CD1c-positive myeloid dendritic cell (primary cell): ENCODE measurements at regions not wholly inside any gene's neighbourhood (a gene's known extent, or its start where the extent isn't known, plus 50 kb on each side); places are given as distances from the start of the nearest gene placed in this dataset.
"Not testable (repeated sequence)": the region's sequence is repeated elsewhere in the genome, so short reads cannot be mapped to it uniquely, and the experiment has no call there.

Source experiments
- DNase-seq: peaks from one replicate; pipeline ENCODE4 v3.0.0-alpha.2; 2016; ENCODE audit errors: extremely low spot score

- no peak for DNase-seq
Measured at GRCh38 chr3:134704133-134704532, 53.3 kb upstream of the KY start.

GRCh38 chr3:134704556-134704955 is 53.7 kb upstream of the KY start:
- no peak for DNase-seq

GRCh38 chr3:134707908-134708597 is 57.2 kb upstream of the KY start:
- DNase-seq, result no peak

GRCh38 chr3:134708671-134709070 is 57.8 kb upstream of the KY start:
- no peak for DNase-seq

- no peak for DNase-seq
Measured at GRCh38 chr3:134709076-134709475, 58.3 kb upstream of the KY start.

- DNase-seq, result no peak
Measured at GRCh38 chr3:134709561-134710312, 58.9 kb upstream of the KY start.

GRCh38 chr3:134710313-134710680 is 59.5 kb upstream of the KY start:
- DNase-seq, result no peak

- no peak for DNase-seq
Measured at GRCh38 chr3:134711284-134711683, 60.5 kb upstream of the KY start.

- DNase-seq, result no peak
Measured at GRCh38 chr3:134713671-134714070, 62.8 kb upstream of the KY start.

- no peak for DNase-seq
Measured at GRCh38 chr3:134718726-134719125, 67.9 kb upstream of the KY start.

GRCh38 chr3:134721214-134721613 is 70.4 kb upstream of the KY start:
- DNase-seq, result peak; percentile 17

GRCh38 chr3:134722969-134723368 is 72.1 kb upstream of the EPHB1 start:
- DNase-seq, result no peak

GRCh38 chr3:134729649-134730048 is 65.4 kb upstream of the EPHB1 start:
- no peak for DNase-seq

- no peak for DNase-seq
Measured at GRCh38 chr3:134737516-134737915, 57.5 kb upstream of the EPHB1 start.

- DNase-seq, result not testable (repeated sequence)
Measured at GRCh38 chr3:134740077-134740476, 55.0 kb upstream of the EPHB1 start.

GRCh38 chr3:134742202-134742601 is 52.9 kb upstream of the EPHB1 start:
- DNase-seq, result no peak

- DNase-seq, result no peak
Measured at GRCh38 chr3:134743006-134743405, 52.1 kb upstream of the EPHB1 start.
